Keratinocyte (primary cell): ENCODE measurements at regions not wholly inside any gene's neighbourhood (a gene's known extent, or its start where the extent isn't known, plus 50 kb on each side); places are given as distances from the start of the nearest gene placed in this dataset.

Experiments
- DNase-seq: peaks from one replicate; pipeline ENCODE4 v3.0.0-alpha.2; 2011; ENCODE audit warnings: low read depth, missing footprints, low spot score
- FAIRE-seq: peaks from 2 replicates; lab custom pipeline; 2011; peaks lifted over from hg19 to GRCh38; lab: Jason Lieb, UNC
- H2AFZ ChIP-seq: 2 replicates; pipeline ENCODE4 v1.6.0; 2012; ENCODE audit warnings: low read length, control low read depth, inconsistent platforms; ENCODE audit not compliant: control insufficient read depth
- H3K27ac ChIP-seq: 2 replicates; pipeline ENCODE4 v1.5.1; 2011; ENCODE audit warnings: low read length; ENCODE audit not compliant: control insufficient read depth, insufficient read depth
- H3K27me3 ChIP-seq: 3 replicates; pipeline ENCODE4 v1.6.0; 2011; ENCODE audit warnings: low read length; ENCODE audit not compliant: control insufficient read depth, insufficient read depth; ENCODE audit errors: extremely low read depth
- H3K36me3 ChIP-seq, 2 experiments: 2 replicates in 1 of 2; 3 replicates in 1 of 2; pipeline ENCODE4 v1.5.1; 2011; ENCODE audit warnings: low read length in 2 of 2, mild to moderate bottlenecking in 1 of 2; ENCODE audit not compliant: control insufficient read depth in 2 of 2, insufficient read depth in 2 of 2; ENCODE audit errors: extremely low read depth in 1 of 2
- H3K4me1 ChIP-seq: 3 replicates; pipeline ENCODE4 v1.5.1; 2011; ENCODE audit warnings: low read length; ENCODE audit not compliant: control insufficient read depth, insufficient read depth; ENCODE audit errors: extremely low read depth
- H3K4me2 ChIP-seq: 3 replicates; pipeline ENCODE4 v1.6.0; 2011; ENCODE audit warnings: low read depth, low read length; ENCODE audit not compliant: control insufficient read depth, insufficient read depth; ENCODE audit errors: extremely low read depth
- H3K4me3 ChIP-seq, 3 experiments: fragments of 200-600 bp in 1 of 3; sonication (generic) in 1 of 3; 2 replicates in 2 of 3; 3 replicates in 1 of 3; pipeline ENCODE4 v1.5.1; 2011 to 2016; ENCODE audit warnings: low read length in 3 of 3, mild to moderate bottlenecking in 3 of 3, control low read depth in 2 of 3, inconsistent platforms in 1 of 3, low read depth in 1 of 3, mixed read lengths in 1 of 3, mixed run types in 1 of 3, moderate library complexity in 1 of 3; ENCODE audit not compliant: control insufficient read depth in 2 of 3, insufficient read depth in 2 of 3; ENCODE audit errors: extremely low read depth in 1 of 3
- H3K79me2 ChIP-seq: 2 replicates; pipeline ENCODE4 v1.6.0; 2012; ENCODE audit warnings: low read length; ENCODE audit not compliant: control insufficient read depth, insufficient read depth
- H3K9ac ChIP-seq: 3 replicates; pipeline ENCODE4 v1.6.0; 2011; ENCODE audit warnings: low read length; ENCODE audit not compliant: control insufficient read depth, insufficient read depth; ENCODE audit errors: extremely low read depth
- H3K9me1 ChIP-seq: 3 replicates; pipeline ENCODE4 v1.6.0; 2011; ENCODE audit warnings: low read length; ENCODE audit not compliant: control insufficient read depth, insufficient read depth; ENCODE audit errors: extremely low read depth
- H3K9me3 ChIP-seq: 2 replicates; pipeline ENCODE4 v1.5.1; 2012; ENCODE audit warnings: low read depth, low read length; ENCODE audit not compliant: control insufficient read depth
- H4K20me1 ChIP-seq: 3 replicates; pipeline ENCODE4 v1.6.0; 2011; ENCODE audit warnings: low read length; ENCODE audit not compliant: control insufficient read depth, insufficient read depth; ENCODE audit errors: extremely low read depth
- EZH2 ChIP-seq: IDR thresholded peaks from one replicate; pipeline ENCODE4 v1.6.1; 2012; ENCODE audit warnings: inconsistent platforms, mild to moderate bottlenecking, low read length, moderate library complexity
- dilution Hi-C: fragments of 300-500 bp; cut with MboI; formaldehyde crosslinking; loops from one replicate; pipeline ENCODE4 v1.7.0; 2020; ENCODE audit warnings: low sequenced_read_pairs; ENCODE audit not compliant: extremely low pct_ligation_motif_present
- TF ChIP-seq, protein P1 (sequence below), 3 experiments: IDR thresholded peaks in 1 of 3; conservative IDR thresholded peaks in 1 of 3; optimal IDR thresholded peaks in 1 of 3; 2 replicates in 2 of 3; 3 replicates in 1 of 3; pipeline versions ENCODE3 to v1.5.1; 2011; ENCODE audit warnings: low read length in 3 of 3, mild to moderate bottlenecking in 3 of 3, moderate library complexity in 2 of 3, control low read depth in 1 of 3, inconsistent platforms in 1 of 3; ENCODE audit not compliant: insufficient read depth in 2 of 3; ENCODE audit errors: extremely low read depth in 1 of 3

DNA sequence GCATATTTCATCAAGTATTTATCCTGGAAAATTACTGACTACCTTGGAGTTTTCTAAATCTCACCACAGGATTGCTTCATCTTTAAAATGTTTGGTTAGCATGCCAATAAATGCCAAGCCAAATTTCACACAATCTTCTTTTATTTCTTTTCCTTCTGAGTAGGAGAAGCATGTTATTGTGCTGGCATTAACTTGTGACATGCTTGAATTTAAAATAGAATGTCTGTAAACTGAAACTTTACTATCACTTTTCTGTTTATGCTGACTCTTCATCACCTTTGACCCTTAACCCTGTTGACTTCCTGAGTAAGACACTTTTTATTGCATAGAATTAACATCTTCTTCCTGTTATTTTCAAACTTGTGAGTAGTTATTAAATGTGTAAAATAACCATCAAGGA, 56.2 kb upstream of the LRRTM4 start:
- FAIRE-seq: no peak
- dilution Hi-C loops: no loop called here
- H3K4me3 ChIP-seq: no peak overlapping the region
- no peaks in the 10 kb centered on the region for H3K9me1 ChIP-seq
- no peaks in the 10 kb centered on the region for H4K20me1 ChIP-seq
- no peaks in the 10 kb centered on the region for H3K79me2 ChIP-seq
- no peak overlapping the region for H3K9ac ChIP-seq
- no peaks in the 10 kb centered on the region for H3K4me1 ChIP-seq
- DNase-seq: no peak
- no peaks in the 10 kb centered on the region for H3K9me3 ChIP-seq
- TF ChIP-seq, protein P1, sequence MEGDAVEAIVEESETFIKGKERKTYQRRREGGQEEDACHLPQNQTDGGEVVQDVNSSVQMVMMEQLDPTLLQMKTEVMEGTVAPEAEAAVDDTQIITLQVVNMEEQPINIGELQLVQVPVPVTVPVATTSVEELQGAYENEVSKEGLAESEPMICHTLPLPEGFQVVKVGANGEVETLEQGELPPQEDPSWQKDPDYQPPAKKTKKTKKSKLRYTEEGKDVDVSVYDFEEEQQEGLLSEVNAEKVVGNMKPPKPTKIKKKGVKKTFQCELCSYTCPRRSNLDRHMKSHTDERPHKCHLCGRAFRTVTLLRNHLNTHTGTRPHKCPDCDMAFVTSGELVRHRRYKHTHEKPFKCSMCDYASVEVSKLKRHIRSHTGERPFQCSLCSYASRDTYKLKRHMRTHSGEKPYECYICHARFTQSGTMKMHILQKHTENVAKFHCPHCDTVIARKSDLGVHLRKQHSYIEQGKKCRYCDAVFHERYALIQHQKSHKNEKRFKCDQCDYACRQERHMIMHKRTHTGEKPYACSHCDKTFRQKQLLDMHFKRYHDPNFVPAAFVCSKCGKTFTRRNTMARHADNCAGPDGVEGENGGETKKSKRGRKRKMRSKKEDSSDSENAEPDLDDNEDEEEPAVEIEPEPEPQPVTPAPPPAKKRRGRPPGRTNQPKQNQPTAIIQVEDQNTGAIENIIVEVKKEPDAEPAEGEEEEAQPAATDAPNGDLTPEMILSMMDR (optimal IDR thresholded peaks at IDR 0.05 in 1 of 3, IDR thresholded peaks at IDR 0.05 in 1 of 3, conservative IDR thresholded peaks at IDR 0.05 in 1 of 3; ENCODE audit: extremely low read depth in 1 of 3, insufficient read depth in 2 of 3, low read length in 3 of 3): no peak
- no peak for TF ChIP-seq EZH2
- no peaks in the 10 kb centered on the region for H3K27me3 ChIP-seq
- no peak overlapping the region for H3K4me2 ChIP-seq
- no peak overlapping the region for H3K27ac ChIP-seq
- no peak overlapping the region for H2AFZ ChIP-seq
- H3K36me3 ChIP-seq: no peaks in the 10 kb centered on the region

DNA sequence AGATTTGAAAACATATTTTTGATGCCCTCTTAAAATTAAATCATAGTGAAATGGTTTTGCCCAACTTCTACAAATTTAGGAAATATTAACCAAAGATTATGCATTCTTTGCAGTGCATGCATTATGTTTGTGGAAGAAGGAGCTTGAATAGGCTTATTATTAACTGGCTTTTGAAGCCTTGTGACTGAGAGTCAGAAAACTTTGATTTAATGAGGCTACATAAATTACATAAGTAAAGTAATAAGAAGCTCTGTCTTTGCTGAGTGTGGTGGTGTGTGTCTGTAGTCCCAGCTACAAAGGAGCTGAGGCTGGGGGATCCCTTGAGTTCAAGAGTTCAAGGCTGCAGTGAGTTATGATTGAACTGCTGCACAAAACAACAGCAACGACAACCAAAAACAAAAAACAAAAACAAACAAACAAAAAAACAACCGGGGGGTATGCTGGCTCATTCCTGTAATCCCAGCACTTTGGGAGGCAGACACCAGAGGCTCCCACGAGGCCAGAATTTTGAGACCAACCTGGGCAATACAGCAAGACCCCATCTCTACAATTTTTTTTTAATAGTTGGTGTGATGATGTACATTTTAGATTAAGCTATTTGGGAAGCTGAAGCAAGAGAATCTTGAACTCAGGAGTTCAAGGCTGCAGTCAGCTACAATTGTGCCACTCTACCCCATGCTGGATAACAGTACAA, 57.0 kb upstream of the LRRTM4 start:
- Histone ChIP-seq H2AFZ (no peak overlapping the region), H4K20me1 (no peaks in the 10 kb centered on the region), H3K4me2 (no peak overlapping the region), H3K9ac (no peak overlapping the region), H3K27me3 (no peaks in the 10 kb centered on the region), H3K4me3 (no peak overlapping the region), H3K36me3 (no peaks in the 10 kb centered on the region), H3K9me3 (no peaks in the 10 kb centered on the region), H3K79me2 (no peaks in the 10 kb centered on the region), H3K27ac (no peak overlapping the region), H3K4me1 (no peaks in the 10 kb centered on the region), H3K9me1 (no peaks in the 10 kb centered on the region)
- no peak for FAIRE-seq
- DNase-seq: no peak
- dilution Hi-C loops: no loop called here
- TF ChIP-seq, protein P1 (optimal IDR thresholded peaks at IDR 0.05 in 1 of 3, IDR thresholded peaks at IDR 0.05 in 1 of 3, conservative IDR thresholded peaks at IDR 0.05 in 1 of 3; ENCODE audit: extremely low read depth in 1 of 3, insufficient read depth in 2 of 3, low read length in 3 of 3): no peak
- no peak for TF ChIP-seq EZH2
